ENCODE measurements at regions not wholly inside any gene's neighbourhood (a gene's known extent, or its start where the extent isn't known, plus 50 kb on each side); places are given as distances from the start of the nearest gene placed in this dataset.

- TF ChIP-seq CTCF (IDR thresholded peaks at IDR 0.05; ENCODE audit: insufficient read depth, low read depth, low read length) (no peak), EZH2 (IDR thresholded peaks at IDR 0.05; ENCODE audit: insufficient read depth, low read length) (no peak)
These were observed 294.2 kb upstream of the COL8A1 start for GRCh38 chr3:99344216-99344615.
